ENCODE measurements at regions not wholly inside any gene's neighbourhood (a gene's known extent, or its start where the extent isn't known, plus 50 kb on each side); places are given as distances from the start of the nearest gene placed in this dataset.

GRCh38 chr7:125246706-125247105, 317.1 kb upstream of the POT1 start:
- ATAC-seq (ENCODE audit: low FRiP score) (no peak), DNase-seq (no peak)
- Histone ChIP-seq H3K27ac (ENCODE audit: low read depth in 1 of 2, low read length in 2 of 2) (no peak overlapping the region), H3K4me3 (ENCODE audit: low read length in 2 of 2) (no peak overlapping the region), H3K36me3 (ENCODE audit: control insufficient read depth in 1 of 2, insufficient read depth in 2 of 2, low read length in 1 of 2) (no peaks in the 10 kb centered on the region), H3K27me3 (ENCODE audit: control insufficient read depth in 1 of 2, insufficient read depth in 2 of 2, low read length in 1 of 2) (no peaks in the 10 kb centered on the region), H3K9me3 (ENCODE audit: control insufficient read depth, low read length) (no peaks in the 10 kb centered on the region), H3K4me1 (ENCODE audit: control insufficient read depth in 1 of 2, insufficient read depth in 2 of 2, low read length in 2 of 2) (no peaks in the 10 kb centered on the region)
- intact Hi-C loops (cut with DNase I) = no loop called here
- WGBS, 2 donors = 52 to 55% methylated on average over 1 of the region's 1 CpG

DNA sequence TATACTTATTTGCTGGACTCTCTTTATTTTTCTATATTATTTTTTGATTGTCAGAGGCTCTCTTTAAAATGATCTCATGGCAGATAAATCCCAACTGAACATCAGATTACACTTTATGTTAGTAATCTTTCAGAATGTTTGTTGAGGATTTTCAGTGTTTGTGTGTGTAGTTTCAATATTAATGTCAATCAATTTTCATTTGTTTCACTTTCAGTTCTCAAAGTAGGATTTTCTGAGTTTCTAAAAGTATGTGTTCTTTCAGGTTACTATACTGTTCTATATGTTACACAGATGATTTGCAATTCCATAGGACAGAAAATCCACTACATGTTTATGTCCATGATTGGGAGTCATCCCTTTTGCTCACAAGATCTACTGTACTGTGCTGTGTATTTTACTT, 311.9 kb upstream of the POT1 start:
- Histone ChIP-seq H3K36me3 (ENCODE audit: control insufficient read depth in 1 of 2, insufficient read depth in 2 of 2, low read length in 1 of 2) (no peaks in the 10 kb centered on the region), H3K4me1 (ENCODE audit: control insufficient read depth in 1 of 2, insufficient read depth in 2 of 2, low read length in 2 of 2) (no peaks in the 10 kb centered on the region), H3K27me3 (ENCODE audit: control insufficient read depth in 1 of 2, insufficient read depth in 2 of 2, low read length in 1 of 2) (no peaks in the 10 kb centered on the region), H3K4me3 (ENCODE audit: low read length in 2 of 2) (no peak overlapping the region), H3K27ac (ENCODE audit: low read depth in 1 of 2, low read length in 2 of 2) (no peak overlapping the region), H3K9me3 (ENCODE audit: control insufficient read depth, low read length) (no peaks in the 10 kb centered on the region)
- intact Hi-C loops (cut with DNase I) = no loop called here
- no peak for DNase-seq
- no peak for ATAC-seq (ENCODE audit: low FRiP score)

GRCh38 chr7:125222596-125222995, 293.0 kb upstream of the POT1 start:
- H3K9me3 ChIP-seq (ENCODE audit: control insufficient read depth, low read length) = no peaks in the 10 kb centered on the region
- DNase-seq (no peak), ATAC-seq (ENCODE audit: low FRiP score) (no peak)
- no peaks in the 10 kb centered on the region for H3K4me1 ChIP-seq (ENCODE audit: control insufficient read depth in 1 of 2, insufficient read depth in 2 of 2, low read length in 2 of 2)
- H3K4me3 ChIP-seq (ENCODE audit: low read length in 2 of 2) = no peak overlapping the region
- no peaks in the 10 kb centered on the region for H3K36me3 ChIP-seq (ENCODE audit: control insufficient read depth in 1 of 2, insufficient read depth in 2 of 2, low read length in 1 of 2)
- WGBS, 2 donors = 92 to 95% methylated on average over 1 of the region's 1 CpG
- intact Hi-C loops (cut with DNase I) = no loop called here
- H3K27me3 ChIP-seq (ENCODE audit: control insufficient read depth in 1 of 2, insufficient read depth in 2 of 2, low read length in 1 of 2) = no peaks in the 10 kb centered on the region
- no peak overlapping the region for H3K27ac ChIP-seq (ENCODE audit: low read depth in 1 of 2, low read length in 2 of 2)

- intact Hi-C loops (cut with DNase I) = no loop called here
- Histone ChIP-seq H3K36me3 (ENCODE audit: control insufficient read depth in 1 of 2, insufficient read depth in 2 of 2, low read length in 1 of 2) (no peaks in the 10 kb centered on the region), H3K9me3 (ENCODE audit: control insufficient read depth, low read length) (peaks cover 1% of the 10 kb centered on the region), H3K27me3 (ENCODE audit: control insufficient read depth in 1 of 2, insufficient read depth in 2 of 2, low read length in 1 of 2) (no peaks in the 10 kb centered on the region), H3K4me3 (ENCODE audit: low read length in 2 of 2) (no peak overlapping the region), H3K4me1 (ENCODE audit: control insufficient read depth in 1 of 2, insufficient read depth in 2 of 2, low read length in 2 of 2) (no peaks in the 10 kb centered on the region), H3K27ac (ENCODE audit: low read depth in 1 of 2, low read length in 2 of 2) (no peak overlapping the region)
- DNase-seq (no peak), ATAC-seq (ENCODE audit: low FRiP score) (no peak)
- WGBS, 2 donors = 77 to 79% methylated on average over 2 of the region's 2 CpGs
These were observed 288.5 kb upstream of the POT1 start for GRCh38 chr7:125218076-125218475.

DNA sequence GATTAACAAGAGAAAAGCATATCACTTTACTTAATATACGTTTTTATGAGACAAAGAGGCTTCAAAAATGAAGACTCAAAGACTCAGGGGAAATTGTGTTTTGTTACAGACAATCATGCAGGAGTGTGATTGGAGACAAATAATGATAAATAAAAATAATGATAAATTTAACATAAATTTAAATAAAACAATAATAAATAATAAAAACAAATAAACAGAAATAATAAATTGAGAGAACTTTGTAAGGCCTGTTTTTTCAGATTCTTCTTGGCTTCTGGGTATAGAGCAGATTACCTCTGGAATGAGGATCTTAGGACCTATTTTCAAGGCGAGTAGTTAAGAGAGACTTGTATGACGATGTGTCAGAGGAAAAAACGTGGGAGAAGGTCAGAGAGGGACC, 271.4 kb upstream of the POT1 start:
- Histone ChIP-seq H3K4me3 (ENCODE audit: low read length in 2 of 2) (no peak overlapping the region), H3K36me3 (ENCODE audit: control insufficient read depth in 1 of 2, insufficient read depth in 2 of 2, low read length in 1 of 2) (no peaks in the 10 kb centered on the region), H3K27ac (ENCODE audit: low read depth in 1 of 2, low read length in 2 of 2) (no peak overlapping the region), H3K27me3 (ENCODE audit: control insufficient read depth in 1 of 2, insufficient read depth in 2 of 2, low read length in 1 of 2) (no peaks in the 10 kb centered on the region), H3K4me1 (ENCODE audit: control insufficient read depth in 1 of 2, insufficient read depth in 2 of 2, low read length in 2 of 2) (no peaks in the 10 kb centered on the region), H3K9me3 (ENCODE audit: control insufficient read depth, low read length) (no peaks in the 10 kb centered on the region)
- intact Hi-C loops (cut with DNase I) = no loop called here
- DNase-seq (no peak), ATAC-seq (ENCODE audit: low FRiP score) (no peak)
- WGBS, 2 donors = 72 to 83% methylated on average over 4 of the region's 4 CpGs

DNA sequence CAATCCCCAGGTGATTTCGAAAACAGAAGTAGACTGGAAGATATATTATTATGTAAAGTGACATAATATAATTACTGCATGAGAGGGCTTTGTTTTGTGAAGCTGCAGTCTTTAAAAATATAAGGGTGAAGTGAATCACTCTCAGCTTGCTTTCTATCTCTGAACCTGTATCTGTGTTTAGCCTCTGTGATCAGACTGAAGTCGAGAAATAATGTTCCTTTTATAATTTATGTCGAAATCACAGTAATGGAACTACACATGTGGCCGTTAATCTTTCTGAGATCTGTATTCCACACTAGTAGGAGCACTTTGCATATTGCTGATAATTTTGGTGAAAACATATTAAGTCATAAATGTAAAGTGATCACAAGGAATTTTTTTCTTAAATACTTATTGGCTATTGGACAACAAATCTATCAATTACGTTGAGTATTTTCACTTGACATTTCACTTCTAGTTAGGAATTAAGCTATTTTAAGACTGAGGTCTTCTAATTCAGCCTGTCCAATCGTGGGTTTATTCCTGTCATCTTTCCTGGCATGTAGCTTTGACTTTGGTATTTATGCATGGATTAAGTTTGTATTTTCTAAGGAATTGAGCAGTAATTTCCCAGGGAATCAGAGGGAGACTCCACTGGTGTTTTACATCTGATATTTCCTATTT, 268.2 kb upstream of the POT1 start:
- 53 to 55% methylated on average over 6 of the region's 6 CpGs for WGBS, 2 donors
- no peaks in the 10 kb centered on the region for H3K4me1 ChIP-seq (ENCODE audit: control insufficient read depth in 1 of 2, insufficient read depth in 2 of 2, low read length in 2 of 2)
- intact Hi-C loops (cut with DNase I) = no loop called here
- H3K27me3 ChIP-seq (ENCODE audit: control insufficient read depth in 1 of 2, insufficient read depth in 2 of 2, low read length in 1 of 2) = no peaks in the 10 kb centered on the region
- no peaks in the 10 kb centered on the region for H3K36me3 ChIP-seq (ENCODE audit: control insufficient read depth in 1 of 2, insufficient read depth in 2 of 2, low read length in 1 of 2)
- DNase-seq (no peak), ATAC-seq (ENCODE audit: low FRiP score) (no peak)
- no peak overlapping the region for H3K4me3 ChIP-seq (ENCODE audit: low read length in 2 of 2)
- no peak overlapping the region for H3K27ac ChIP-seq (ENCODE audit: low read depth in 1 of 2, low read length in 2 of 2)
- H3K9me3 ChIP-seq (ENCODE audit: control insufficient read depth, low read length) = no peaks in the 10 kb centered on the region

DNA sequence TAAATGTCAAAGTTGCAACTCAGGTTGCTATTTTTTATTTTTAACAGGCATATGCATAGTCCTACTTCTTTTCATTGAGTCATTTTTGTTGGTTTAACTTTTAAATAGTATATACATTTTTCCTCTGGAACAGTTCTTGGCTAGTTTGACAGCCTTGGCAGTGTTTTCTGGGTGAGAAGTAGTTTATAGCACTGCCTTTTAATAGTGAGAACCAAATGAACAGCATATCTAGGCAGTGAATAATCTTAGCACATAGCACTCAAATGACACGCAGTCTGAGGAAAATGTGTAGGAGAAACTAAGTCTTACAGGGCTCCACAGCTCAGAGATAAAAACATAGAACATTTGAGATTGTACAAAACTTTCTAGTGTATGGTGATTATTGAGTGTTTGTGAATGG, 265.5 kb upstream of the POT1 start:
- DNase-seq = no peak
- WGBS, 2 donors = 5 to 8% methylated on average over 1 of the region's 1 CpG
- intact Hi-C loops (cut with DNase I) = no loop called here
- H3K27ac ChIP-seq (ENCODE audit: low read depth in 1 of 2, low read length in 2 of 2) = no peak overlapping the region
- no peaks in the 10 kb centered on the region for H3K36me3 ChIP-seq (ENCODE audit: control insufficient read depth in 1 of 2, insufficient read depth in 2 of 2, low read length in 1 of 2)
- no peaks in the 10 kb centered on the region for H3K4me1 ChIP-seq (ENCODE audit: control insufficient read depth in 1 of 2, insufficient read depth in 2 of 2, low read length in 2 of 2)
- no peak for ATAC-seq (ENCODE audit: low FRiP score)
- H3K27me3 ChIP-seq (ENCODE audit: control insufficient read depth in 1 of 2, insufficient read depth in 2 of 2, low read length in 1 of 2) = no peaks in the 10 kb centered on the region
- H3K9me3 ChIP-seq (ENCODE audit: control insufficient read depth, low read length) = no peaks in the 10 kb centered on the region
- H3K4me3 ChIP-seq (ENCODE audit: low read length in 2 of 2) = no peak overlapping the region

DNA sequence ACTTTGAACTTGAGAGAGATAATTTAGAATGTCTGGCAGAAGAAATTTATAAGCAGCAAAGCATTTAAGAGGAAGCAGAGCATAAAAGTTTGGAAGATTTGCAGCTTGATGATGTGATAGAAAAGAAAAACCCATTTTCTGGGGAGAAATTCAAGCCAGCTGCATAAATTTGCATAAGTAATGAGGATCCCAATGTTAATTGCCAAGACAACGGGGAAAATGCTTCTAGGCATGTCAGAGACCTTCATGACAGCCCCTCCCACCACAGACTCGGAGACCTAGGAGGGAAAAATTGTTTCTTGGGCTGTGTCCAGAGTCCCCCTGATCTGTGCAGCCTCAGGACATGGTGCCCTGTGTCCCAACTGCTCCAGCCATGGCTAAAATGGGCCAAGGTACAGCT, 263.6 kb upstream of the POT1 start:
- ATAC-seq (ENCODE audit: low FRiP score) (no peak), DNase-seq (no peak)
- Histone ChIP-seq H3K4me1 (ENCODE audit: control insufficient read depth in 1 of 2, insufficient read depth in 2 of 2, low read length in 2 of 2) (no peaks in the 10 kb centered on the region), H3K27ac (ENCODE audit: low read depth in 1 of 2, low read length in 2 of 2) (no peak overlapping the region), H3K4me3 (ENCODE audit: low read length in 2 of 2) (no peak overlapping the region), H3K27me3 (ENCODE audit: control insufficient read depth in 1 of 2, insufficient read depth in 2 of 2, low read length in 1 of 2) (no peaks in the 10 kb centered on the region), H3K36me3 (ENCODE audit: control insufficient read depth in 1 of 2, insufficient read depth in 2 of 2, low read length in 1 of 2) (no peaks in the 10 kb centered on the region), H3K9me3 (ENCODE audit: control insufficient read depth, low read length) (no peaks in the 10 kb centered on the region)
- 75 to 77% methylated on average over 2 of the region's 2 CpGs for whole genome bisulfite sequencing, 2 donors
- intact Hi-C loops (cut with DNase I) = no loop called here

DNA sequence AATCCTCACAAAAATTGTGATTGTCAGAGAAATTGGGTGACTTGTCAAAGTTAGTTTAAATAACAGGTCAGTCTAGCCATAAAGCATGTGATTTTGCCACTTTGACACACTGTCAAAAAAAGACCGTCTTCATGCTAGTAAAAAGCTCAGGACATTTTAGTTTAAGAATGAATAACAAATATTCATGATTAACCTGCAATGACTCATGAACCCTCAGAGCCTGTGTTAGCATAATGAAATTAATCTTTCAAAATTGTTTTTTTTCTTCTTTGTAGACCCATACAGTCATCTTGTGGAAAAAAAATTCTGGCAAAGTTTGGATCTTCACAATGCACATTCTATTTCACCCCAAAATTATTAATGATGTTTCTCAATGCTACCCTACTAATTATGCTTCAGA, 255.2 kb upstream of the POT1 start:
- Histone ChIP-seq H3K36me3 (ENCODE audit: control insufficient read depth in 1 of 2, insufficient read depth in 2 of 2, low read length in 1 of 2) (no peaks in the 10 kb centered on the region), H3K27ac (ENCODE audit: low read depth in 1 of 2, low read length in 2 of 2) (no peak overlapping the region), H3K4me1 (ENCODE audit: control insufficient read depth in 1 of 2, insufficient read depth in 2 of 2, low read length in 2 of 2) (no peaks in the 10 kb centered on the region), H3K9me3 (ENCODE audit: control insufficient read depth, low read length) (no peaks in the 10 kb centered on the region), H3K4me3 (ENCODE audit: low read length in 2 of 2) (no peak overlapping the region), H3K27me3 (ENCODE audit: control insufficient read depth in 1 of 2, insufficient read depth in 2 of 2, low read length in 1 of 2) (no peaks in the 10 kb centered on the region)
- WGBS, 2 donors = 22 to 29% methylated on average over 1 of the region's 1 CpG
- ATAC-seq (ENCODE audit: low FRiP score) (no peak), DNase-seq (no peak)
- intact Hi-C loops (cut with DNase I) = no loop called here

All from aorta (tissue), 5 donors.